IMR-90 (cell line): ENCODE measurements at regions not wholly inside any gene's neighbourhood (a gene's known extent, or its start where the extent isn't known, plus 50 kb on each side); places are given as distances from the start of the nearest gene placed in this dataset.

Experiments used
- CTCF ChIP-seq: conservative IDR thresholded peaks from 2 replicates; pipeline ENCODE4 v1.5.1; 2012; ENCODE audit warnings: mild to moderate bottlenecking, low read depth, low read length, improper control_type of control experiment
- MXI1 ChIP-seq: IDR thresholded peaks from 2 replicates; pipeline ENCODE4 v1.6.1; 2012; ENCODE audit warnings: low read depth, mild to moderate bottlenecking, low read length, moderate library complexity, borderline replicate concordance
- POLR2A ChIP-seq: IDR thresholded peaks from 2 replicates; pipeline ENCODE4 v1.6.1; 2012; ENCODE audit warnings: mild to moderate bottlenecking, low read depth, low read length

DNA sequence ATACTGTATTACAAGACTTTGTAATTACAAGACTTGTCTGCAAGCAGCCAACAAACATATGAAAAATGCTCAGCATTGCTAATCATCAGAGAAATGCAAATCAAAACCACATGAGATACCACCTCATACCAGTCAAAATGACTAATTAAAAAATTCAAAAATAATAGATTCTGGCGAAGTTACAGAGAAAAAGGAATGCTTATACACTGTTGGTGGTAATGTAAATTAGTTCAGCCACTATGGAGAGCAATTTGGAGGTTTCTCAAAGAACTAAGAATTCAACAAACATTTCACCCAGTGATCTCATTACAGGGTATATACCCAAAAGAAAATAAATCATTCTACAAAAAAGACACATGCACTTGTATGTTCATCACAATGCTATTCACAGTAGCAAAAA is 617.5 kb upstream of the CCDC54 start:
- TF ChIP-seq CTCF (no peak), POLR2A (no peak), MXI1 (no peak)
